ENCODE measurements at regions not wholly inside any gene's neighbourhood (a gene's known extent, or its start where the extent isn't known, plus 50 kb on each side); places are given as distances from the start of the nearest gene placed in this dataset.

GRCh38 chr6:100948381-100949133, 67.4 kb upstream of the ASCC3 start (continued):
- TF ChIP-seq RFX5 (IDR thresholded peaks at IDR 0.05; ENCODE audit: low read depth, low read length), result peak; percentile 81
- peak; percentile 92 for TF ChIP-seq NR2F6 (IDR thresholded peaks at IDR 0.05)
- peak; percentile 65 for TF ChIP-seq NR2F6 (CRISPR knock-in tag; IDR thresholded peaks at IDR 0.05)
- peak; percentile 46; the same call in 1 of the 2 replicates for TF ChIP-seq CREM (IDR thresholded peaks at IDR 0.05)
- TF ChIP-seq CREM (CRISPR knock-in tag; IDR thresholded peaks at IDR 0.05), result no peak
- no peak for TF ChIP-seq ZNF513 (CRISPR knock-in tag; conservative IDR thresholded peaks at IDR 0.05)
- TF ChIP-seq KAT8 (CRISPR knock-in tag; IDR thresholded peaks at IDR 0.05), result peak; percentile 51; the same call in 1 of the 2 replicates
- peak; percentile 84; the same call in 1 of the 2 replicates for TF ChIP-seq TBX3 (IDR thresholded peaks at IDR 0.05; ENCODE audit: borderline replicate concordance)
- peak; percentile 85 for TF ChIP-seq FOXA3 (CRISPR knock-in tag; IDR thresholded peaks at IDR 0.05)
- no peak; the same call in 1 of the 2 replicates for TF ChIP-seq HOMEZ (CRISPR knock-in tag; IDR thresholded peaks at IDR 0.05; ENCODE audit: low read depth)
- peak; percentile 41; the same call in 1 of the 2 replicates for TF ChIP-seq MYPOP (CRISPR knock-in tag; IDR thresholded peaks at IDR 0.05)
- no peak for TF ChIP-seq SALL2 (CRISPR knock-in tag; IDR thresholded peaks at IDR 0.05)
- no peak for TF ChIP-seq ZNF362 (CRISPR knock-in tag; IDR thresholded peaks at IDR 0.05; ENCODE audit: borderline replicate concordance)
- no peak for TF ChIP-seq NFE2 (CRISPR knock-in tag; IDR thresholded peaks at IDR 0.05)
- TF ChIP-seq ZNF572 (CRISPR knock-in tag; IDR thresholded peaks at IDR 0.05), result no peak
- TF ChIP-seq PTBP1 (IDR thresholded peaks at IDR 0.05; ENCODE audit: low read depth, low read length, poor library complexity, severe bottlenecking), result no peak
- peak; percentile 12; the same call in 1 of the 2 replicates for TF ChIP-seq CEBPB (IDR thresholded peaks at IDR 0.05; ENCODE audit: borderline replicate concordance, low read depth, low read length)
- peak; percentile 72; the same call in 1 of the 2 replicates for TF ChIP-seq ZBTB20 (CRISPR knock-in tag; IDR thresholded peaks at IDR 0.05; ENCODE audit: borderline replicate concordance, low read depth)
- TF ChIP-seq MTF1 (CRISPR knock-in tag; IDR thresholded peaks at IDR 0.05), result no peak
- TF ChIP-seq ZBTB14 (CRISPR knock-in tag; IDR thresholded peaks at IDR 0.05), result no peak
- TF ChIP-seq ZNF512 (CRISPR knock-in tag; IDR thresholded peaks at IDR 0.05), result no peak
- peak; percentile 32; the same call in 1 of the 2 replicates for TF ChIP-seq THAP11 (CRISPR knock-in tag; IDR thresholded peaks at IDR 0.05)
- TF ChIP-seq ZNF792 (CRISPR knock-in tag; IDR thresholded peaks at IDR 0.05), result no peak
- TF ChIP-seq HNF4A (CRISPR knock-in tag; IDR thresholded peaks at IDR 0.05), result peak; percentile 47
